HEK293 (cell line): ENCODE measurements at regions not wholly inside any gene's neighbourhood (a gene's known extent, or its start where the extent isn't known, plus 50 kb on each side); places are given as distances from the start of the nearest gene placed in this dataset.

Experiments used
- CTCF ChIA-PET: fragments of 350-600 bp; formaldehyde crosslinking; extraction: SDS; loops from one replicate; lab custom pipeline; 2021; ENCODE audit warnings: antibody characterized with exemption; lab: Yijun Ruan, JAX
- POLR2A ChIA-PET: fragments of 300-600 bp; formaldehyde crosslinking; extraction: SDS; loops from one replicate; lab custom pipeline; 2020; ENCODE audit warnings: antibody characterized with exemption, inconsistent platforms; lab: Yijun Ruan, JAX
- H3K27ac ChIP-seq: fragments of 200-500 bp; sonication (Bioruptor generic); 2 replicates; pipeline ENCODE4 v1.5.1; 2014; ENCODE audit warnings: low read depth, low read length, control low read depth, inconsistent platforms; ENCODE audit errors: extremely low read depth
- H3K36me3 ChIP-seq, 2 experiments: fragments of 200-500 bp in 1 of 2; sonication (Bioruptor generic) in 1 of 2; 1 replicate in 1 of 2; 2 replicates in 1 of 2; pipeline ENCODE4 v1.5.1; 2014 to 2017; ENCODE audit warnings: inconsistent platforms in 2 of 2, low read length in 2 of 2; ENCODE audit not compliant: control insufficient read depth in 2 of 2, insufficient read depth in 1 of 2
- H3K4me1 ChIP-seq: fragments of 200-500 bp; sonication (Bioruptor generic); 2 replicates; pipeline ENCODE4 v1.5.1; 2014; ENCODE audit warnings: mild to moderate bottlenecking, low read length, inconsistent platforms; ENCODE audit not compliant: control insufficient read depth, insufficient read depth
- H3K4me3 ChIP-seq: 2 replicates; pipeline ENCODE4 v1.5.1; 2011; ENCODE audit warnings: low read depth, mild to moderate bottlenecking, control low read depth, low read length, moderate library complexity
- H3K9me3 ChIP-seq: fragments of 200-500 bp; sonication (Bioruptor generic); 2 replicates; pipeline ENCODE4 v1.5.1; 2014; ENCODE audit warnings: low read depth, low read length, inconsistent platforms; ENCODE audit not compliant: control insufficient read depth, insufficient read depth
- BCL11B ChIP-seq: fragments of 450-650 bp; formaldehyde crosslinking; IDR thresholded peaks from 2 replicates; pipeline ENCODE4 v1.5.1; 2016; ENCODE audit warnings: low read depth, missing biosample characterization, missing genetic modification characterization
- GLI2 ChIP-seq: fragments of 450-650 bp; formaldehyde crosslinking; IDR thresholded peaks from 2 replicates; pipeline ENCODE4; 2017; ENCODE audit warnings: missing biosample characterization, missing genetic modification characterization, low read depth, borderline replicate concordance
- PATZ1 ChIP-seq: fragments of 450-650 bp; formaldehyde crosslinking; IDR thresholded peaks from 2 replicates; pipeline ENCODE4 v1.5.1; 2016; ENCODE audit warnings: missing biosample characterization, missing genetic modification characterization
- PRDM10 ChIP-seq: fragments of 450-650 bp; formaldehyde crosslinking; IDR thresholded peaks from 2 replicates; pipeline ENCODE4 v1.5.1; 2016; ENCODE audit warnings: missing biosample characterization, missing genetic modification characterization
- SP7 ChIP-seq: fragments of 450-650 bp; formaldehyde crosslinking; IDR thresholded peaks from 2 replicates; pipeline ENCODE4 v1.5.1; 2016; ENCODE audit warnings: missing biosample characterization, missing genetic modification characterization
- ZBTB10 ChIP-seq: fragments of 450-650 bp; formaldehyde crosslinking; IDR thresholded peaks from 2 replicates; pipeline ENCODE4 v1.5.1; 2016; ENCODE audit warnings: missing biosample characterization, missing genetic modification characterization
- ZBTB11 ChIP-seq: fragments of 450-650 bp; formaldehyde crosslinking; conservative IDR thresholded peaks from 2 replicates; pipeline ENCODE4 v1.5.1; 2016; ENCODE audit warnings: low read depth, missing biosample characterization, missing genetic modification characterization
- ZBTB26 ChIP-seq: fragments of 450-650 bp; formaldehyde crosslinking; optimal IDR thresholded peaks from 2 replicates; pipeline ENCODE3; 2016; ENCODE audit warnings: missing biosample characterization, mild to moderate bottlenecking, missing genetic modification characterization
- ZNF274 ChIP-seq, 2 experiments: fragments of 200-500 bp in 1 of 2; fragments of 450-650 bp in 1 of 2; sonication (Bioruptor generic) in 1 of 2; formaldehyde crosslinking in 1 of 2; IDR thresholded peaks; 2 replicates each; pipeline versions ENCODE4 v1.5.1 to v1.6.1; 2014 to 2016; ENCODE audit warnings: borderline replicate concordance in 1 of 2, inconsistent platforms in 1 of 2, low read length in 1 of 2, missing biosample characterization in 1 of 2, missing genetic modification characterization in 1 of 2
- ZNF311 ChIP-seq: fragments of 450-650 bp; formaldehyde crosslinking; IDR thresholded peaks from 2 replicates; pipeline ENCODE4 v1.5.1; 2017; ENCODE audit warnings: missing biosample characterization, missing genetic modification characterization, borderline replicate concordance
- ZNF350 ChIP-seq: fragments of 450-650 bp; formaldehyde crosslinking; IDR thresholded peaks from 2 replicates; pipeline ENCODE4 v1.5.0; 2017; ENCODE audit warnings: missing biosample characterization, mild to moderate bottlenecking, missing genetic modification characterization
- ZNF37A ChIP-seq: fragments of 450-650 bp; IDR thresholded peaks from 2 replicates; pipeline ENCODE4 v1.5.1; 2018; ENCODE audit warnings: missing biosample characterization, missing genetic modification characterization
- ZNF433 ChIP-seq: fragments of 450-650 bp; formaldehyde crosslinking; IDR thresholded peaks from 2 replicates; pipeline ENCODE4 v1.5.1; 2016; ENCODE audit warnings: missing biosample characterization, missing genetic modification characterization, low read depth
- ZNF48 ChIP-seq: fragments of 450-650 bp; formaldehyde crosslinking; IDR thresholded peaks from 2 replicates; pipeline ENCODE4 v1.5.1; 2016; ENCODE audit warnings: missing biosample characterization, missing genetic modification characterization
- ZNF488 ChIP-seq: fragments of 450-650 bp; formaldehyde crosslinking; IDR thresholded peaks from 2 replicates; pipeline ENCODE4 v1.5.1; 2016; ENCODE audit warnings: missing biosample characterization, missing genetic modification characterization
- ZNF501 ChIP-seq: fragments of 450-650 bp; formaldehyde crosslinking; IDR thresholded peaks from 2 replicates; pipeline ENCODE4 v1.5.1; 2016; ENCODE audit warnings: missing biosample characterization, missing genetic modification characterization
- ZNF514 ChIP-seq: fragments of 450-650 bp; formaldehyde crosslinking; IDR thresholded peaks from 2 replicates; pipeline ENCODE4 v1.5.1; 2016; ENCODE audit warnings: missing biosample characterization, missing genetic modification characterization
- ZNF571 ChIP-seq: fragments of 450-650 bp; formaldehyde crosslinking; IDR thresholded peaks from 2 replicates; pipeline ENCODE4 v1.5.0; 2017; ENCODE audit warnings: missing biosample characterization, missing genetic modification characterization
- ZSCAN30 ChIP-seq: fragments of 450-650 bp; IDR thresholded peaks from 2 replicates; pipeline ENCODE4 v1.5.1; 2018; ENCODE audit warnings: missing biosample characterization, mild to moderate bottlenecking, missing genetic modification characterization, moderate library complexity

GRCh38 chr6:141790921-141791320 lies 341.8 kb upstream of the GJE1 start:
- no peak for TF ChIP-seq SP7
- no peak for TF ChIP-seq ZNF488 (tag by site-specific recombination)
- no peak for TF ChIP-seq ZNF311 (tag by site-specific recombination)
- TF ChIP-seq ZNF571 (tag by site-specific recombination) = no peak
- TF ChIP-seq ZSCAN30 (tag by site-specific recombination) = no peak
- TF ChIP-seq ZNF37A (tag by site-specific recombination) = no peak
- no peak for TF ChIP-seq ZNF433 (tag by site-specific recombination)
- no peak for TF ChIP-seq PATZ1 (tag by site-specific recombination)
- TF ChIP-seq BCL11B (tag by site-specific recombination) = no peak
- no peak for TF ChIP-seq ZBTB11 (tag by site-specific recombination)
- TF ChIP-seq ZNF48 (tag by site-specific recombination) = no peak
- no peak for TF ChIP-seq ZNF501 (tag by site-specific recombination)
- TF ChIP-seq GLI2 (tag by site-specific recombination) = no peak
- TF ChIP-seq ZNF514 (tag by site-specific recombination) = no peak
- no peak for TF ChIP-seq ZNF350 (tag by site-specific recombination)
- TF ChIP-seq ZBTB10 (tag by site-specific recombination) = no peak
- TF ChIP-seq ZNF274 (IDR thresholded peaks at IDR 0.05; ENCODE audit: low read length) = no peak
- no peak for TF ChIP-seq ZNF274 (tag by site-specific recombination; IDR thresholded peaks at IDR 0.05; ENCODE audit: borderline replicate concordance)
- no peak for TF ChIP-seq PRDM10 (tag by site-specific recombination)
- TF ChIP-seq ZBTB26 = no peak
- ChIA-PET POLR2A (no interaction called here), CTCF (no interaction called here)
- H3K27ac ChIP-seq = no peak overlapping the region
- no peaks in the 10 kb centered on the region for H3K9me3 ChIP-seq
- peaks cover 0 to 3% of the 10 kb centered on the region in 2 experiments; a peak in 1 of 3 replicates for H3K36me3 ChIP-seq
- H3K4me3 ChIP-seq = no peak overlapping the region
- no peaks in the 10 kb centered on the region for H3K4me1 ChIP-seq
